ENCODE measurements at regions not wholly inside any gene's neighbourhood (a gene's known extent, or its start where the extent isn't known, plus 50 kb on each side); places are given as distances from the start of the nearest gene placed in this dataset.

GRCh38 chr10:69741252-69741651 lies 60.5 kb upstream of the COL13A1 start:
- DNase-seq, result no peak

- no peak for DNase-seq
These were observed 59.9 kb upstream of the COL13A1 start for GRCh38 chr10:69741671-69742355.

- no peak for DNase-seq
These were observed 59.4 kb upstream of the COL13A1 start for GRCh38 chr10:69742356-69742695.

GRCh38 chr10:69742928-69743602 lies 58.6 kb upstream of the COL13A1 start:
- no peak for DNase-seq

- DNase-seq, result no peak
These were observed 56.7 kb upstream of the COL13A1 start for GRCh38 chr10:69744971-69745370.

- no peak for DNase-seq
These were observed 56.0 kb upstream of the COL13A1 start for GRCh38 chr10:69745698-69746097.

GRCh38 chr10:69747179-69747578 lies 54.5 kb upstream of the COL13A1 start:
- DNase-seq, result no peak

- no peak for DNase-seq
These were observed 53.1 kb upstream of the COL13A1 start for GRCh38 chr10:69748621-69749020.

GRCh38 chr10:69749178-69750010 lies 52.3 kb upstream of the COL13A1 start:
- no peak for DNase-seq

- no peak for DNase-seq
These were observed 51.7 kb upstream of the COL13A1 start for GRCh38 chr10:69750011-69750373.

GRCh38 chr10:69750725-69751124 lies 51.0 kb upstream of the COL13A1 start:
- no peak for DNase-seq

GRCh38 chr10:69751214-69751613 lies 50.5 kb upstream of the COL13A1 start:
- no peak for DNase-seq

Measured in T-helper 1 cell (primary cell).